ENCODE measurements at regions not wholly inside any gene's neighbourhood (a gene's known extent, or its start where the extent isn't known, plus 50 kb on each side); places are given as distances from the start of the nearest gene placed in this dataset.
"Not testable (repeated sequence)": the region's sequence is repeated elsewhere in the genome, so short reads cannot be mapped to it uniquely, and the experiment has no call there.

- no peak for DNase-seq
- intact Hi-C loops (cut with DNase I) = no loop called here
- peak; percentile 13 for ATAC-seq (ENCODE audit: poor library complexity)
Measured at GRCh38 chr15:25133804-25134203, 179.0 kb downstream of the SNRPN start.

- intact Hi-C loops (cut with DNase I) = no loop called here
- ATAC-seq (ENCODE audit: poor library complexity) = peak; percentile 47
- no peak for DNase-seq
Measured at GRCh38 chr15:25134546-25134945, 179.8 kb downstream of the SNRPN start.

- intact Hi-C loops (cut with DNase I) = no loop called here
- ATAC-seq (ENCODE audit: poor library complexity) (peak; percentile 51), DNase-seq (no peak)
Measured at GRCh38 chr15:25136119-25136518, 181.3 kb downstream of the SNRPN start.

- DNase-seq (no peak), ATAC-seq (ENCODE audit: poor library complexity) (no peak)
- intact Hi-C loops (cut with DNase I) = no loop called here
Measured at GRCh38 chr15:25137013-25137412, 182.2 kb downstream of the SNRPN start.

GRCh38 chr15:25169318-25169717 is 214.5 kb downstream of the SNRPN start:
- no peak for DNase-seq
- intact Hi-C loops (cut with DNase I) = no loop called here

GRCh38 chr15:25170113-25170731 is 215.4 kb downstream of the SNRPN start:
- intact Hi-C loops (cut with DNase I) = loop anchor here (10.0 kb wide), 1 partner anchor 65 kb away; no protein-coding TSS in a partner anchor
- ATAC-seq (ENCODE audit: poor library complexity) = no peak

More at GRCh38 chr15:25169318-25169717, 214.5 kb downstream of the SNRPN start:
- no peak for ATAC-seq (ENCODE audit: poor library complexity)

GRCh38 chr15:25170781-25171110 is 216.0 kb downstream of the SNRPN start:
- DNase-seq (no peak), ATAC-seq (ENCODE audit: poor library complexity) (no peak)
- intact Hi-C loops (cut with DNase I) = loop anchor here (10.0 kb wide), 1 partner anchor 64 kb away; no protein-coding TSS in a partner anchor

More at GRCh38 chr15:25170113-25170731, 215.4 kb downstream of the SNRPN start:
- no peak for DNase-seq

- intact Hi-C loops (cut with DNase I) = loop anchor here (10.0 kb wide), 1 partner anchor 64 kb away; no protein-coding TSS in a partner anchor
- DNase-seq = no peak
- ATAC-seq (ENCODE audit: poor library complexity) = no peak
Measured at GRCh38 chr15:25171111-25171811, 216.5 kb downstream of the SNRPN start.

GRCh38 chr15:25171856-25172687 is 217.3 kb downstream of the SNRPN start:
- no peak for ATAC-seq (ENCODE audit: poor library complexity)
- no peak for DNase-seq
- intact Hi-C loops (cut with DNase I) = loop anchor here (10.0 kb wide), 1 partner anchor 63 kb away; no protein-coding TSS in a partner anchor

- intact Hi-C loops (cut with DNase I) = loop anchor here (10.0 kb wide), 1 partner anchor 62 kb away; no protein-coding TSS in a partner anchor
- no peak for DNase-seq
- ATAC-seq (ENCODE audit: poor library complexity) = no peak
Measured at GRCh38 chr15:25172691-25173090, 217.9 kb downstream of the SNRPN start.

GRCh38 chr15:25173241-25174028 is 218.6 kb downstream of the SNRPN start:
- DNase-seq (no peak), ATAC-seq (ENCODE audit: poor library complexity) (no peak)
- intact Hi-C loops (cut with DNase I) = loop anchor here (10.0 kb wide), 1 partner anchor 61 kb away; no protein-coding TSS in a partner anchor

- not testable (repeated sequence) for DNase-seq
- intact Hi-C loops (cut with DNase I) = loop anchor here (10.0 kb wide), 1 partner anchor 61 kb away; no protein-coding TSS in a partner anchor
Measured at GRCh38 chr15:25174149-25174548, 219.4 kb downstream of the SNRPN start.

GRCh38 chr15:25175033-25175788 is 220.4 kb downstream of the SNRPN start:
- intact Hi-C loops (cut with DNase I) = loop anchor here (10.0 kb wide), 1 partner anchor 60 kb away; no protein-coding TSS in a partner anchor
- DNase-seq (peak; percentile 24), ATAC-seq (ENCODE audit: poor library complexity) (no peak)

More at GRCh38 chr15:25174149-25174548, 219.4 kb downstream of the SNRPN start:
- ATAC-seq (ENCODE audit: poor library complexity) = not testable (repeated sequence)

- DNase-seq (no peak), ATAC-seq (ENCODE audit: poor library complexity) (no peak)
- intact Hi-C loops (cut with DNase I) = loop anchor here (10.0 kb wide), 1 partner anchor 59 kb away; no protein-coding TSS in a partner anchor
Measured at GRCh38 chr15:25175789-25176615, 221.2 kb downstream of the SNRPN start.

GRCh38 chr15:25176616-25176923 is 221.8 kb downstream of the SNRPN start:
- peak; percentile 24 for DNase-seq
- intact Hi-C loops (cut with DNase I) = loop anchor here (10.0 kb wide), 1 partner anchor 58 kb away; no protein-coding TSS in a partner anchor
- no peak for ATAC-seq (ENCODE audit: poor library complexity)
